NT2/D1 (cell line): ENCODE measurements at regions not wholly inside any gene's neighbourhood (a gene's known extent, or its start where the extent isn't known, plus 50 kb on each side); places are given as distances from the start of the nearest gene placed in this dataset.

Source experiments
- SUZ12 ChIP-seq: IDR thresholded peaks from 2 replicates; pipeline ENCODE4 v1.6.1; 2011; ENCODE audit not compliant: insufficient read length, insufficient read depth; ENCODE audit errors: extremely low read depth
- ZNF274 ChIP-seq: IDR thresholded peaks from 2 replicates; pipeline ENCODE4 v1.6.1; 2011; ENCODE audit warnings: mild to moderate bottlenecking, low read depth, low read length

GRCh38 chr11:38163526-38163925 lies 1565.5 kb upstream of the RAG2 start:
- TF ChIP-seq SUZ12 (no peak), ZNF274 (no peak)
